22Rv1 (cell line): ENCODE measurements at regions not wholly inside any gene's neighbourhood (a gene's known extent, or its start where the extent isn't known, plus 50 kb on each side); places are given as distances from the start of the nearest gene placed in this dataset.

Experiments used
- ZFX ChIP-seq: fragments of 450-650 bp; IDR thresholded peaks from 2 replicates; pipeline ENCODE4 v1.6.1; 2017; ENCODE audit warnings: antibody characterized with exemption, borderline replicate concordance
- TF ChIP-seq, protein P1 (sequence below): fragments of 450-650 bp; IDR thresholded peaks from 2 replicates; pipeline ENCODE4 v1.5.1; 2017; ENCODE audit warnings: mild to moderate bottlenecking

DNA sequence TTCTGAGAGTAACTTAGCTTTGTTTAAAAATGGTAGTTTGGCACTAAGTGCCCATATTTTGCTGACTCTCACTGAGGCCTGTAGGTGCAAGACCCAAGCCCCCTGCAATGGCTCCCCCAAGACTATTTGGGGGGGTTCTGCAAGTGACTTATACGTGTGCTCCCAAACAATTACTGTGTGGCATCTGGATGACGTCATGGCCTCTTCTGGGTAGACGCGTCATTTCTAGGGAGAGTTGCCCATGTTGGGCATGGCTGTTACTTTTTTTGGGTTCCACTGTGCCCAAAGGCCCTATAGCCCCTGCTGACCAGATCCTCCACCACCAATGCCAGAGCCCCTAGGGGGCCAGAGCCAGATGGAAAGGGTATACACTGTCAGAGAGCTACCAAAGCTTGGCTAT is 110.3 kb upstream of the MYLIP start:
- TF ChIP-seq, protein P1, sequence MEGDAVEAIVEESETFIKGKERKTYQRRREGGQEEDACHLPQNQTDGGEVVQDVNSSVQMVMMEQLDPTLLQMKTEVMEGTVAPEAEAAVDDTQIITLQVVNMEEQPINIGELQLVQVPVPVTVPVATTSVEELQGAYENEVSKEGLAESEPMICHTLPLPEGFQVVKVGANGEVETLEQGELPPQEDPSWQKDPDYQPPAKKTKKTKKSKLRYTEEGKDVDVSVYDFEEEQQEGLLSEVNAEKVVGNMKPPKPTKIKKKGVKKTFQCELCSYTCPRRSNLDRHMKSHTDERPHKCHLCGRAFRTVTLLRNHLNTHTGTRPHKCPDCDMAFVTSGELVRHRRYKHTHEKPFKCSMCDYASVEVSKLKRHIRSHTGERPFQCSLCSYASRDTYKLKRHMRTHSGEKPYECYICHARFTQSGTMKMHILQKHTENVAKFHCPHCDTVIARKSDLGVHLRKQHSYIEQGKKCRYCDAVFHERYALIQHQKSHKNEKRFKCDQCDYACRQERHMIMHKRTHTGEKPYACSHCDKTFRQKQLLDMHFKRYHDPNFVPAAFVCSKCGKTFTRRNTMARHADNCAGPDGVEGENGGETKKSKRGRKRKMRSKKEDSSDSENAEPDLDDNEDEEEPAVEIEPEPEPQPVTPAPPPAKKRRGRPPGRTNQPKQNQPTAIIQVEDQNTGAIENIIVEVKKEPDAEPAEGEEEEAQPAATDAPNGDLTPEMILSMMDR, result no peak
- TF ChIP-seq ZFX, result no peak
